ENCODE measurements at regions not wholly inside any gene's neighbourhood (a gene's known extent, or its start where the extent isn't known, plus 50 kb on each side); places are given as distances from the start of the nearest gene placed in this dataset.

DNA sequence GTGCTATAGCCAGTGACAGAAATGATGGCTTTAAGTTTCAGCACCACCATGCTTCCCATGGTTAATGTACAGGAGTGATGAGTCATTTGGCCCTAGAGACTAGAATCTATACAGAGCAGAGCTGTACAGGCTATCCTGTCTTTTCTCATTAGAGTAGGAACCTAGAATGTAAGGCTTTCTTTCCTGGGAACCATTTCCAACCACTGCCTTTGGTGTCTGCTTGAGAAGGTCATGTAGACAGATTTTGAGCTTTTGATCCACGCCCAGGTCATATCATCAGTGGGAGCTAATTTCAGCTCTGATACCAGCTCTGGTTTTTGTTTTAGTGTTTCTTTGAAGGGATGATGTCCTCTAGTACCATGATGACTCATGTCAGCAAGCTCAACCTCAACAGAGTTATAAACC lies 543.1 kb downstream of the NTRK3 start:
- Mint-ChIP-seq H3K9me3 (ENCODE audit: unreplicated experiment) (peaks cover 5% of the 10 kb centered on the region), H3K36me3 (ENCODE audit: insufficient read depth, unreplicated experiment) (no peaks in the 10 kb centered on the region), H3K4me1 (ENCODE audit: insufficient read depth, unreplicated experiment) (no peaks in the 10 kb centered on the region), H3K27me3 (ENCODE audit: insufficient read depth, unreplicated experiment) (no peaks in the 10 kb centered on the region), H3K4me3 (ENCODE audit: unreplicated experiment) (no peak overlapping the region), H3K27ac (ENCODE audit: low read depth, unreplicated experiment) (no peak overlapping the region)
- TF ChIP-seq, protein P1, sequence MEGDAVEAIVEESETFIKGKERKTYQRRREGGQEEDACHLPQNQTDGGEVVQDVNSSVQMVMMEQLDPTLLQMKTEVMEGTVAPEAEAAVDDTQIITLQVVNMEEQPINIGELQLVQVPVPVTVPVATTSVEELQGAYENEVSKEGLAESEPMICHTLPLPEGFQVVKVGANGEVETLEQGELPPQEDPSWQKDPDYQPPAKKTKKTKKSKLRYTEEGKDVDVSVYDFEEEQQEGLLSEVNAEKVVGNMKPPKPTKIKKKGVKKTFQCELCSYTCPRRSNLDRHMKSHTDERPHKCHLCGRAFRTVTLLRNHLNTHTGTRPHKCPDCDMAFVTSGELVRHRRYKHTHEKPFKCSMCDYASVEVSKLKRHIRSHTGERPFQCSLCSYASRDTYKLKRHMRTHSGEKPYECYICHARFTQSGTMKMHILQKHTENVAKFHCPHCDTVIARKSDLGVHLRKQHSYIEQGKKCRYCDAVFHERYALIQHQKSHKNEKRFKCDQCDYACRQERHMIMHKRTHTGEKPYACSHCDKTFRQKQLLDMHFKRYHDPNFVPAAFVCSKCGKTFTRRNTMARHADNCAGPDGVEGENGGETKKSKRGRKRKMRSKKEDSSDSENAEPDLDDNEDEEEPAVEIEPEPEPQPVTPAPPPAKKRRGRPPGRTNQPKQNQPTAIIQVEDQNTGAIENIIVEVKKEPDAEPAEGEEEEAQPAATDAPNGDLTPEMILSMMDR (IDR thresholded peaks at IDR 0.05; ENCODE audit: unreplicated experiment), result no peak
- intact Hi-C loops (cut with micrococcal nuclease), result no loop called here
- no TSS peak for BruUV-seq (replicated peaks)
- POLR2A ChIA-PET, result no interaction called here
- no peak for DNase-seq (ENCODE audit: unreplicated experiment)
- CTCF ChIA-PET, result interaction anchor here (0.6 to 0.8 kb wide), 3 partner anchors 9 to 687 kb away, joined by 3 to 7 read pairs (median 3); no protein-coding TSS in a partner anchor

DNA sequence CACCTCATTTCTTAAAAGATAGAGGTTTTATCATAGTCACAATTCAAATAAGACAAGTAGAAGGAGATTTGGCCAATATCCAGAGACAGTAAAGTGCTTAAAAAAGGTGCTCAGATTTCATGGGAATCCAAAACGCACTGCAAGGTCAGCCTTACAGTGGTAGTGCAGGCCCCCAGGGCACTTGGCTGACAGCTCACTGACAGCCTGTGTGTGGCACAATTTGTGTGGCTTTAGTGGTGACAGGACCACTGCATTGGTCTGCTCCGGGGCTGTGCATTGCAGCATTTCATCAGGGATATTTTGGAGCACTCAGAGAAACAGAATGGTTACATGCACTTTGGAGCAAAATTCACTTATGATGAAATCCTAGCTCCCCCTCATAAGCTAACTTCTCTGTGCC lies 544.3 kb downstream of the NTRK3 start:
- TF ChIP-seq, protein P1 (IDR thresholded peaks at IDR 0.05; ENCODE audit: unreplicated experiment), result no peak
- CTCF ChIA-PET, result no interaction called here
- intact Hi-C loops (cut with micrococcal nuclease), result no loop called here
- H3K36me3 Mint-ChIP-seq (ENCODE audit: insufficient read depth, unreplicated experiment), result no peaks in the 10 kb centered on the region
- H3K27me3 Mint-ChIP-seq (ENCODE audit: insufficient read depth, unreplicated experiment), result no peaks in the 10 kb centered on the region
- POLR2A ChIA-PET, result no interaction called here
- peaks cover 11% of the 10 kb centered on the region for H3K9me3 Mint-ChIP-seq (ENCODE audit: unreplicated experiment)
- no peak overlapping the region for H3K27ac Mint-ChIP-seq (ENCODE audit: low read depth, unreplicated experiment)
- no peak for DNase-seq (ENCODE audit: unreplicated experiment)
- BruUV-seq (replicated peaks), result no TSS peak
- no peaks in the 10 kb centered on the region for H3K4me1 Mint-ChIP-seq (ENCODE audit: insufficient read depth, unreplicated experiment)
- H3K4me3 Mint-ChIP-seq (ENCODE audit: unreplicated experiment), result no peak overlapping the region

- H3K27me3 Mint-ChIP-seq (ENCODE audit: insufficient read depth, unreplicated experiment), result no peaks in the 10 kb centered on the region
- H3K27ac Mint-ChIP-seq (ENCODE audit: low read depth, unreplicated experiment), result no peak overlapping the region
- H3K4me3 Mint-ChIP-seq (ENCODE audit: unreplicated experiment), result no peak overlapping the region
- POLR2A ChIA-PET, result interaction anchor here (0.8 kb wide), 1 partner anchor 12 kb away, joined by 3 read pairs; no protein-coding TSS in a partner anchor
- intact Hi-C loops (cut with micrococcal nuclease), result no loop called here
- CTCF ChIA-PET, result interaction anchor here (0.5 to 1.2 kb wide), 3 partner anchors 21 to 46 kb away, joined by 3 read pairs; no protein-coding TSS in a partner anchor
- no TSS peak for BruUV-seq (replicated peaks)
- TF ChIP-seq, protein P1 (IDR thresholded peaks at IDR 0.05; ENCODE audit: unreplicated experiment), result no peak
- no peaks in the 10 kb centered on the region for H3K4me1 Mint-ChIP-seq (ENCODE audit: insufficient read depth, unreplicated experiment)
- H3K36me3 Mint-ChIP-seq (ENCODE audit: insufficient read depth, unreplicated experiment), result no peaks in the 10 kb centered on the region
- peaks cover 12% of the 10 kb centered on the region for H3K9me3 Mint-ChIP-seq (ENCODE audit: unreplicated experiment)
- no peak for DNase-seq (ENCODE audit: unreplicated experiment)
These were observed 545.5 kb downstream of the NTRK3 start for GRCh38 chr15:87711026-87711425.

GRCh38 chr15:87710406-87710805 lies 546.1 kb downstream of the NTRK3 start:
- no peak for DNase-seq (ENCODE audit: unreplicated experiment)
- Mint-ChIP-seq H3K4me3 (ENCODE audit: unreplicated experiment) (no peak overlapping the region), H3K27ac (ENCODE audit: low read depth, unreplicated experiment) (no peak overlapping the region), H3K27me3 (ENCODE audit: insufficient read depth, unreplicated experiment) (no peaks in the 10 kb centered on the region), H3K4me1 (ENCODE audit: insufficient read depth, unreplicated experiment) (no peaks in the 10 kb centered on the region), H3K9me3 (ENCODE audit: unreplicated experiment) (peaks cover 12% of the 10 kb centered on the region), H3K36me3 (ENCODE audit: insufficient read depth, unreplicated experiment) (no peaks in the 10 kb centered on the region)
- POLR2A ChIA-PET, result no interaction called here
- intact Hi-C loops (cut with micrococcal nuclease), result no loop called here
- TF ChIP-seq, protein P1 (IDR thresholded peaks at IDR 0.05; ENCODE audit: unreplicated experiment), result no peak
- CTCF ChIA-PET, result no interaction called here
- no TSS peak for BruUV-seq (replicated peaks)

All from MCF 10A (cell line).